SU-DHL-6 (cell line): ENCODE measurements at regions not wholly inside any gene's neighbourhood (a gene's known extent, or its start where the extent isn't known, plus 50 kb on each side); places are given as distances from the start of the nearest gene placed in this dataset.

ENCODE experiments used
- H2AFZ ChIP-seq: fragments of 200-600 bp; sonication (generic); 2 replicates; pipeline ENCODE4 v1.6.1; 2014; ENCODE audit warnings: low read depth, mild to moderate bottlenecking, moderate library complexity, mixed read lengths, antibody characterized with exemption, low read length; ENCODE audit not compliant: severe bottlenecking
- H3F3A ChIP-seq: fragments of 200-600 bp; shearing (Covaris generic); 2 replicates; pipeline ENCODE4 v1.6.0; 2016; ENCODE audit warnings: antibody characterized with exemption, mild to moderate bottlenecking; ENCODE audit not compliant: insufficient read depth
- H3K27ac ChIP-seq: fragments of 200-600 bp; sonication (generic); 2 replicates; pipeline ENCODE4 v1.5.1; 2016; ENCODE audit warnings: low read depth, mild to moderate bottlenecking, low read length, moderate library complexity, mixed read lengths
- H3K27me3 ChIP-seq: fragments of 200-600 bp; sonication (generic), shearing (Covaris generic); 2 replicates; pipeline ENCODE4 v1.6.0; 2014; ENCODE audit warnings: mild to moderate bottlenecking, low read length
- H3K36me3 ChIP-seq: fragments of 200-600 bp; sonication (generic); 2 replicates; pipeline ENCODE4 v1.6.1; 2014; ENCODE audit warnings: mild to moderate bottlenecking, low read length, mixed read lengths
- H3K4me2 ChIP-seq: fragments of 300-600, 200-600 bp; shearing (Covaris generic), sonication (generic); 2 replicates; pipeline ENCODE4 v1.6.0; 2014; ENCODE audit warnings: low read length, low read depth, mild to moderate bottlenecking; ENCODE audit not compliant: poor library complexity, severe bottlenecking
- H3K4me3 ChIP-seq: fragments of 200-600 bp; sonication (generic); 2 replicates; pipeline ENCODE4 v1.5.1; 2014; ENCODE audit warnings: antibody characterized with exemption, low read length, mild to moderate bottlenecking, mixed read lengths; ENCODE audit not compliant: insufficient read depth, poor library complexity, severe bottlenecking
- H3K79me2 ChIP-seq: fragments of 200-600 bp; sonication (generic); 2 replicates; pipeline ENCODE4 v1.6.1; 2014; ENCODE audit warnings: mild to moderate bottlenecking, low read length, moderate library complexity; ENCODE audit not compliant: insufficient read depth
- H3K9ac ChIP-seq: fragments of 200-600 bp; sonication (generic); 2 replicates; pipeline ENCODE4 v1.7.0; 2014; ENCODE audit warnings: mild to moderate bottlenecking, low read length
- H3K9me2 ChIP-seq: fragments of 200-600 bp; sonication (generic); replicated peaks from 2 replicates; pipeline ENCODE4 v1.6.1; 2014; ENCODE audit warnings: low read length; ENCODE audit not compliant: insufficient read depth
- H3K9me3 ChIP-seq: fragments of 200-600 bp; sonication (generic); 2 replicates; pipeline ENCODE4 v1.6.1; 2014; ENCODE audit warnings: low read length, mixed read lengths; ENCODE audit not compliant: insufficient read depth
- H4K20me1 ChIP-seq: fragments of 200-600 bp; sonication (generic); 2 replicates; pipeline ENCODE4 v1.6.1; 2014; ENCODE audit warnings: low read depth, mild to moderate bottlenecking, antibody characterized with exemption, low read length, moderate library complexity, mixed read lengths
- EZH2phosphoT487 ChIP-seq: fragments of 200-600 bp; sonication (generic), shearing (Covaris generic); conservative IDR thresholded peaks from 2 replicates; pipeline ENCODE4 v1.6.1; 2018; ENCODE audit warnings: mild to moderate bottlenecking, antibody characterized with exemption, low read length, moderate library complexity, mixed read lengths
- TF ChIP-seq, protein P1 (sequence below): fragments of 200-600 bp; sonication (generic); IDR thresholded peaks from one replicate; pipeline ENCODE4 v1.5.1; 2017; ENCODE audit warnings: antibody characterized with exemption, mild to moderate bottlenecking, low read length, moderate library complexity; ENCODE audit not compliant: insufficient read depth, poor library complexity, severe bottlenecking

GRCh38 chr14:49463146-49463545, 123.0 kb downstream of the RPS29 start:
- H3K36me3 ChIP-seq, result no peaks in the 10 kb centered on the region
- H3K27me3 ChIP-seq, result no peaks in the 10 kb centered on the region
- no peak overlapping the region for H2AFZ ChIP-seq
- H3K9me3 ChIP-seq, result no peaks in the 10 kb centered on the region
- H3K4me3 ChIP-seq, result no peak overlapping the region
- TF ChIP-seq, protein P1, sequence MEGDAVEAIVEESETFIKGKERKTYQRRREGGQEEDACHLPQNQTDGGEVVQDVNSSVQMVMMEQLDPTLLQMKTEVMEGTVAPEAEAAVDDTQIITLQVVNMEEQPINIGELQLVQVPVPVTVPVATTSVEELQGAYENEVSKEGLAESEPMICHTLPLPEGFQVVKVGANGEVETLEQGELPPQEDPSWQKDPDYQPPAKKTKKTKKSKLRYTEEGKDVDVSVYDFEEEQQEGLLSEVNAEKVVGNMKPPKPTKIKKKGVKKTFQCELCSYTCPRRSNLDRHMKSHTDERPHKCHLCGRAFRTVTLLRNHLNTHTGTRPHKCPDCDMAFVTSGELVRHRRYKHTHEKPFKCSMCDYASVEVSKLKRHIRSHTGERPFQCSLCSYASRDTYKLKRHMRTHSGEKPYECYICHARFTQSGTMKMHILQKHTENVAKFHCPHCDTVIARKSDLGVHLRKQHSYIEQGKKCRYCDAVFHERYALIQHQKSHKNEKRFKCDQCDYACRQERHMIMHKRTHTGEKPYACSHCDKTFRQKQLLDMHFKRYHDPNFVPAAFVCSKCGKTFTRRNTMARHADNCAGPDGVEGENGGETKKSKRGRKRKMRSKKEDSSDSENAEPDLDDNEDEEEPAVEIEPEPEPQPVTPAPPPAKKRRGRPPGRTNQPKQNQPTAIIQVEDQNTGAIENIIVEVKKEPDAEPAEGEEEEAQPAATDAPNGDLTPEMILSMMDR, result no peak
- no peak for TF ChIP-seq EZH2phosphoT487
- H3F3A ChIP-seq, result no peaks in the 10 kb centered on the region
- H3K9me2 ChIP-seq, result no peaks in the 10 kb centered on the region
- H4K20me1 ChIP-seq, result no peaks in the 10 kb centered on the region
- no peaks in the 10 kb centered on the region for H3K79me2 ChIP-seq
- no peak overlapping the region for H3K4me2 ChIP-seq
- no peak overlapping the region for H3K27ac ChIP-seq
- no peak overlapping the region for H3K9ac ChIP-seq

- Histone ChIP-seq H3K36me3 (no peaks in the 10 kb centered on the region), H4K20me1 (no peaks in the 10 kb centered on the region), H3K4me3 (no peak overlapping the region), H3K79me2 (no peaks in the 10 kb centered on the region), H3K9me3 (no peaks in the 10 kb centered on the region), H3K27ac (no peak overlapping the region), H3F3A (no peaks in the 10 kb centered on the region), H3K27me3 (no peaks in the 10 kb centered on the region), H2AFZ (no peak overlapping the region), H3K4me2 (no peak overlapping the region), H3K9me2 (no peaks in the 10 kb centered on the region), H3K9ac (no peak overlapping the region)
- TF ChIP-seq, protein P1, result peak; percentile 73
- TF ChIP-seq EZH2phosphoT487, result no peak
These were observed 124.4 kb downstream of the RPS29 start for GRCh38 chr14:49461529-49462401.

DNA sequence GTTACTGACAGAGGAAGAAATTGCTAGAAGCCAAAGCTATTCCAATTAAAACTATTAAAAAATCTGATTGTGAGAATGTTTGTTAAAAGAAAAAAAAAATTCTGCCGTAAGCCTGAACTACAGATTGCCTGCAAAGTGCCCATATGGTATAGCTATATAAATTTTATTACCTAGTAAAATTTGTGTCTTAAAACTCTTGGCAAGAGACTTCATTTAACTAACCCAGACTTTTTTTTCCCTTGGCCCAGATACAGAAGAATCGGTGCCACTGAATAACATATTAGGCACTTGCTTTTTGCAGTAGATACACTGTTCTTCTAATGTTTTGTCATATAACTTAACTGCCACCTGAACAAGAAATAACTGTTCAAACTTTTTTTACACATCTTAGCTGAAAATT, 125.5 kb downstream of the RPS29 start:
- Histone ChIP-seq H2AFZ (no peak overlapping the region), H3K27ac (no peak overlapping the region), H3K27me3 (no peaks in the 10 kb centered on the region), H3K79me2 (no peaks in the 10 kb centered on the region), H3F3A (no peaks in the 10 kb centered on the region), H3K36me3 (no peaks in the 10 kb centered on the region), H3K9me3 (no peaks in the 10 kb centered on the region), H3K9ac (no peak overlapping the region), H3K4me2 (no peak overlapping the region), H3K4me3 (no peak overlapping the region), H3K9me2 (no peaks in the 10 kb centered on the region), H4K20me1 (no peaks in the 10 kb centered on the region)
- TF ChIP-seq, protein P1, result no peak
- no peak for TF ChIP-seq EZH2phosphoT487
